ENCODE measurements at regions not wholly inside any gene's neighbourhood (a gene's known extent, or its start where the extent isn't known, plus 50 kb on each side); places are given as distances from the start of the nearest gene placed in this dataset.
"Not testable (repeated sequence)": the region's sequence is repeated elsewhere in the genome, so short reads cannot be mapped to it uniquely, and the experiment has no call there.

DNA sequence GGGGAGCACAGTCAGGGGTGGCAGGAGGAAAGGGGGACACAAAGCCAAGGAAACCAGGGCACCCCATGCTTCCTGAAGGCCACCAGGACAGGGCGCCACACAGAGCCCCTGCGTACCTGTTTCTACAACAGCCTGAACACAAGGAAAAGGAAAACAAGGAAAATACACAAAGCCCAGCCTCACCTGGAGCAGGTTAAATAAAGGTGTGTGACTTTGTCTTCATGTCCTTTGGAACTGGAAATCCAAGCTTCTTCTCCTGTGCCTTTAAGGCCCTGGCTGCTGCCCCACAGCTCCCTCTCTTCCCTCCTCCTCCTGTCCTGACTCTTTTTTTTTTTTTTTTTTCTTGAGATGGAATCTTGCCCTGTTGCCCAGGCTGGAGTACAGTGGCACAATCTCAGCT is 70.0 kb downstream of the ART5 start:
- not testable (repeated sequence) for H3K4me3 ChIP-seq; H3K4me1 ChIP-seq; H3K9me3 ChIP-seq (ENCODE audit: low read depth); H3K36me3 ChIP-seq; H4K20me1 ChIP-seq (ENCODE audit: low read depth); H3K9me3 Mint-ChIP-seq; H3K9ac ChIP-seq; H3K4me2 ChIP-seq; H3K79me2 ChIP-seq (ENCODE audit: low read depth); H3K4me3 Mint-ChIP-seq; H3K27me3 ChIP-seq; H3K27ac ChIP-seq; H3K27me3 Mint-ChIP-seq (ENCODE audit: insufficient read depth, low read depth); H3K36me3 Mint-ChIP-seq; H3K27ac Mint-ChIP-seq; H3F3A ChIP-seq (ENCODE audit: low read depth); H2AFZ ChIP-seq (replicated peaks); DNase-seq (ENCODE audit: low spot score)
- peaks cover 14% of the 10 kb centered on the region for H3K4me1 Mint-ChIP-seq

DNA sequence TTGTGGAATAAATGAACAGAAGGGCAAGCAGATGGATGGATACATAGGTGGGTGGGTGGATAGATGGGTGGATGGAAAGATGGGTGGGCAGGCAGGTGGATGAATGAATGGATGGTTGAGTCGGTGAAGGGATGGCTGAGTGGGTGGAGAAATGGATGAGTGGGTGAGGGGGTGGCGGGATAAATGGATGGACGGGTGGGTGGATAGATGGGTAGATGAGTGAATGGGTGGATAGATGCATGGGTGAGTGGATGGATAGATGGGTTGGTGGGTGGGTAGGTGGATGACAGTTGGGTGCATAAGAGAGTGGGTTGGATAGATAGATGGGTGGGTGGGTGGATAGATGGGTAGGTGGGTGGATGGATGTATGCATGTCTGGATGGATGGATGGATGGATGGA is 76.0 kb downstream of the ART5 start:
- not testable (repeated sequence) for H3K4me2 ChIP-seq; H3K36me3 ChIP-seq; H3K9me3 Mint-ChIP-seq; H3K27me3 ChIP-seq; H3K9me3 ChIP-seq (ENCODE audit: low read depth); H3K36me3 Mint-ChIP-seq; H3K4me1 Mint-ChIP-seq; H3K4me3 ChIP-seq; H3F3A ChIP-seq (ENCODE audit: low read depth); H4K20me1 ChIP-seq (ENCODE audit: low read depth); H3K4me3 Mint-ChIP-seq; H3K79me2 ChIP-seq (ENCODE audit: low read depth); H2AFZ ChIP-seq (replicated peaks); H3K27ac Mint-ChIP-seq; H3K4me1 ChIP-seq; DNase-seq (ENCODE audit: low spot score); H3K27ac ChIP-seq; H3K9ac ChIP-seq
- peaks cover 11% of the 10 kb centered on the region for H3K27me3 Mint-ChIP-seq (ENCODE audit: insufficient read depth, low read depth)

DNA sequence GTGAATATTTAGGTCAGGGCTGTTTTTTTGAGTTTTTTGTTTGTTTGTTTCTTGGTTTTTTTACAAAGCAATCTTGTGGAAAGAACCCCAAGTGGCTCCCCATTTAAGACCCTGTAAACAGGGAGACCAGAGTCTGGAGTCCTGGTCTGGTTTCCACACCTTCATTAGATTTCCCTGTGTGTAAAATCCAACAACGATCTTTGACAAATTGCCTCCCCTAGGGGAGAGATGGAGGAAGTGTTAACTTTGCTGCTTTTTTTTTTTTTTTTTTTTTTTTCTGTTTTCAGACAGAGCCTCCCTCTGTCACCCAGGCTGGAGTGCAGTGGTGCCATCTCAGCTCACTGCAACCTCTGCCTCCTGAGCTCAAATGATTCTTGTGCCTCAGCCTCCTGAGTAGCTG is 77.4 kb downstream of the ART5 start:
- not testable (repeated sequence) for H3K27ac Mint-ChIP-seq; H3K79me2 ChIP-seq (ENCODE audit: low read depth); H3K36me3 ChIP-seq; H3K9ac ChIP-seq; H3K27ac ChIP-seq; H3K36me3 Mint-ChIP-seq; H3F3A ChIP-seq (ENCODE audit: low read depth); H3K4me3 ChIP-seq; H3K27me3 ChIP-seq; H3K4me1 Mint-ChIP-seq; H3K4me3 Mint-ChIP-seq; H3K27me3 Mint-ChIP-seq (ENCODE audit: insufficient read depth, low read depth); H3K9me3 ChIP-seq (ENCODE audit: low read depth); H4K20me1 ChIP-seq (ENCODE audit: low read depth); H3K9me3 Mint-ChIP-seq; H3K4me2 ChIP-seq; H2AFZ ChIP-seq (replicated peaks); H3K4me1 ChIP-seq
- peak; percentile 35 for DNase-seq (ENCODE audit: low spot score)
- TF ChIP-seq, protein P1, sequence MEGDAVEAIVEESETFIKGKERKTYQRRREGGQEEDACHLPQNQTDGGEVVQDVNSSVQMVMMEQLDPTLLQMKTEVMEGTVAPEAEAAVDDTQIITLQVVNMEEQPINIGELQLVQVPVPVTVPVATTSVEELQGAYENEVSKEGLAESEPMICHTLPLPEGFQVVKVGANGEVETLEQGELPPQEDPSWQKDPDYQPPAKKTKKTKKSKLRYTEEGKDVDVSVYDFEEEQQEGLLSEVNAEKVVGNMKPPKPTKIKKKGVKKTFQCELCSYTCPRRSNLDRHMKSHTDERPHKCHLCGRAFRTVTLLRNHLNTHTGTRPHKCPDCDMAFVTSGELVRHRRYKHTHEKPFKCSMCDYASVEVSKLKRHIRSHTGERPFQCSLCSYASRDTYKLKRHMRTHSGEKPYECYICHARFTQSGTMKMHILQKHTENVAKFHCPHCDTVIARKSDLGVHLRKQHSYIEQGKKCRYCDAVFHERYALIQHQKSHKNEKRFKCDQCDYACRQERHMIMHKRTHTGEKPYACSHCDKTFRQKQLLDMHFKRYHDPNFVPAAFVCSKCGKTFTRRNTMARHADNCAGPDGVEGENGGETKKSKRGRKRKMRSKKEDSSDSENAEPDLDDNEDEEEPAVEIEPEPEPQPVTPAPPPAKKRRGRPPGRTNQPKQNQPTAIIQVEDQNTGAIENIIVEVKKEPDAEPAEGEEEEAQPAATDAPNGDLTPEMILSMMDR (IDR thresholded peaks at IDR 0.05), result peak; percentile 53

DNA sequence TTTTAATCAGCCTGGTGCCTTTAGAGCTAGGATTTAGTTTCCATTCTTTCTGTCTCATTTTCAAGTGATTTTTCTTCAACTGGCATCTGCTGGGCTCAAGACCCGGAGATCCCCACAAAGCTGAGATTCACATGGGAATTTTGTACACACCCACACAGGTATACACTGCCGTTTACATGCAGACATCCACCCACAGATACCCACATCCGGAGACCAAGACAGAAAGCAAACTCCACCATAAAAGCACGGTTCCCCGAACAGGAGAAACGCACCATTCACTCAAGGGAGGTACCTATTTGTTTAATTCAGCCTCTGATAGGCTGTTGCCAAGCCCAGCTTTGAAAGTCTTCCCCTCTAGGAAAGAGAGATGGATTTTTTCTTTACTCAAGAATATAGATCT is 87.2 kb downstream of the ART5 start:
- not testable (repeated sequence) for H2AFZ ChIP-seq (replicated peaks); H3K4me1 Mint-ChIP-seq; H3K9me3 ChIP-seq (ENCODE audit: low read depth); H3K4me3 ChIP-seq; H3K4me2 ChIP-seq; H3F3A ChIP-seq (ENCODE audit: low read depth); DNase-seq (ENCODE audit: low spot score); H3K79me2 ChIP-seq (ENCODE audit: low read depth); H3K27ac Mint-ChIP-seq; H3K36me3 Mint-ChIP-seq; H3K27me3 ChIP-seq; H3K9ac ChIP-seq; H3K4me3 Mint-ChIP-seq; H3K4me1 ChIP-seq; H3K9me3 Mint-ChIP-seq; H3K36me3 ChIP-seq; H3K27me3 Mint-ChIP-seq (ENCODE audit: insufficient read depth, low read depth); H3K27ac ChIP-seq; H4K20me1 ChIP-seq (ENCODE audit: low read depth)

DNA sequence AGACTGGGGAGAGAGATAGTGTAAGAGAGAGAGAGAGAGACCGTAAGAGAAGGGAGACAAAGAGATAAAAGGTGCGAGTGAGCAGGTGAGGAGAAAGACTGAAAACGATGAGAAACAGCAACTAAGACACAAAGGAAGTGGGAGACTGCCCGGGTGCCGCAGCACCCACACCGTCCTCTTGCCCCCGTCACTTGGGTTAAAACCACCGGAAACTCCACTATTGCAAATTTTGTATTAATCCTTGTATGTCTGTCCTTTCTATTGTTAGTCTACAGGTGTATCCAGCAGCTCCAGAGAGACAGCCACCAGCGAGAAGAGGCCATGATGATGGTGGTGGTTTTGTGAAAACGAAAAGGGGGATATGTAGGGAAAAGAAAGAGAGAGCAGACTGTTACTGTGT is 96.8 kb downstream of the ART5 start:
- not testable (repeated sequence) for H3K27me3 ChIP-seq; H3K27ac Mint-ChIP-seq; H3K9me3 ChIP-seq (ENCODE audit: low read depth); H3K27me3 Mint-ChIP-seq (ENCODE audit: insufficient read depth, low read depth); H3K79me2 ChIP-seq (ENCODE audit: low read depth); H3K4me2 ChIP-seq; H3K4me1 Mint-ChIP-seq; H3K9me3 Mint-ChIP-seq; H3K27ac ChIP-seq; H3F3A ChIP-seq (ENCODE audit: low read depth); H3K4me3 ChIP-seq; H3K36me3 ChIP-seq; H3K4me1 ChIP-seq; H3K4me3 Mint-ChIP-seq; H3K36me3 Mint-ChIP-seq; DNase-seq (ENCODE audit: low spot score); H4K20me1 ChIP-seq (ENCODE audit: low read depth); H3K9ac ChIP-seq; H2AFZ ChIP-seq (replicated peaks)

DNA sequence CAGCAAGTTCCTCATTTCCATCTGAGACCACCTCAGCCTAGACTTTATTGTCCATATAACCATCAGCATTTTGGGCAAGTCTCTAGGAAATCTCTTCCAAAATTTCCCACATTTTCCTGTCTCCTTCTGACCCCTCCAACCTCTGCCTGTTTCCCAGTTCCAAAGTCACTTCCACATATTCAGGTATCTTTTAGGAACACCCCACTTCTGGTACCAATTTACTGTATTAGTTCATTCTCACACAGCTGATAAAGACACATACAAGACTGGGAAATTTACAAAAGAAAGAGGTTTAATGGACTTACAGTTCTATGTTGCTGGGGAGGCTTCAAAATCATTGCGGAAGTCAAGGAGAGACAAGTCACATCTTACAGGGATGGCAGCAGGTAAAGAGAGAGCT is 103.6 kb downstream of the ART5 start:
- H3K4me3 ChIP-seq; H4K20me1 ChIP-seq (ENCODE audit: low read depth); H3K27ac Mint-ChIP-seq; H3K27me3 Mint-ChIP-seq (ENCODE audit: insufficient read depth, low read depth); H3K4me2 ChIP-seq; H3K9me3 ChIP-seq (ENCODE audit: low read depth); H2AFZ ChIP-seq (replicated peaks); H3F3A ChIP-seq (ENCODE audit: low read depth); H3K27ac ChIP-seq; H3K79me2 ChIP-seq (ENCODE audit: low read depth); H3K4me1 Mint-ChIP-seq; H3K9ac ChIP-seq; H3K4me1 ChIP-seq; H3K36me3 Mint-ChIP-seq; H3K36me3 ChIP-seq; H3K27me3 ChIP-seq; DNase-seq (ENCODE audit: low spot score); H3K4me3 Mint-ChIP-seq: not testable (repeated sequence)
- peaks cover 28% of the 10 kb centered on the region for H3K9me3 Mint-ChIP-seq
